ENCODE measurements at regions not wholly inside any gene's neighbourhood (a gene's known extent, or its start where the extent isn't known, plus 50 kb on each side); places are given as distances from the start of the nearest gene placed in this dataset.
"Not testable (repeated sequence)": the region's sequence is repeated elsewhere in the genome, so short reads cannot be mapped to it uniquely, and the experiment has no call there.

DNA sequence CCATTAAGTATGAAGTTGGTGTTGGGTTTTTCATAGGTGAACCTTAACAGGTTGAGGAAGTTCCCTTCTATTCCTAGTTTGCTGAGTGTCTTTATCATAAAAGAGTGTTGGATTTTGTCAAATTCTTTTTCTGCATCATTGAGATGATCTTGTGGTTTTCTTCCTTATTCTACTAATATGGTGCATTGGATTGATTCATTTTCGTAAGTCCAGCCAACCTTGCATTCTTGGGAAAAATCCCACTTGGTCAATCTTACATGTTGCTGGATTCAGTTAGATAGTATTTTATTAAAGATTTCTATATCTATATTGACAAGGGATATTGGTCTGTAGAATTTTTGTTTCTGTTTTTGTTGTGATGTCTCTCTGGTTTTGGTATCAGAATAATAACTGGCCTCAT lies 83.7 kb upstream of the C15orf39 start:
- ChIA-PET CTCF (no interaction called here), POLR2A (ENCODE audit: unreplicated experiment) (no interaction called here)
- Histone ChIP-seq H3K4me1 (ENCODE audit: insufficient read depth, low read length) (peaks cover 12% of the 10 kb centered on the region; the same call in 1 of the 2 replicates), H3K4me3 (ENCODE audit: low read length) (no peak overlapping the region), H3K36me3 (ENCODE audit: low read depth, low read length) (no peaks in the 10 kb centered on the region), H3K79me2 (ENCODE audit: low read length) (no peaks in the 10 kb centered on the region), H2AFZ (ENCODE audit: low read length) (no peak overlapping the region), H3F3A (ENCODE audit: low read length, unreplicated experiment) (no peaks in the 10 kb centered on the region), H3K27ac (ENCODE audit: low read length) (no peak overlapping the region), H3K9ac (ENCODE audit: low read length) (no peak overlapping the region), H4K20me1 (ENCODE audit: low read length) (no peaks in the 10 kb centered on the region), H3K9me2 (replicated peaks; ENCODE audit: low read length) (no peaks in the 10 kb centered on the region), H3K27me3 (ENCODE audit: low read length) (no peaks in the 10 kb centered on the region), H3K4me2 (ENCODE audit: low read length) (no peak overlapping the region), H3K9me3 (ENCODE audit: low read length) (no peaks in the 10 kb centered on the region)
- BruUV-seq (replicated peaks) = no TSS peak
- ATAC-seq = no peak
- no peak for TF ChIP-seq EZH2 (IDR thresholded peaks at IDR 0.05; ENCODE audit: low read length, unreplicated experiment)
- TF ChIP-seq EZH2phosphoT487 (IDR thresholded peaks at IDR 0.05; ENCODE audit: borderline replicate concordance, low read length) = no peak
- TF ChIP-seq, protein P1, sequence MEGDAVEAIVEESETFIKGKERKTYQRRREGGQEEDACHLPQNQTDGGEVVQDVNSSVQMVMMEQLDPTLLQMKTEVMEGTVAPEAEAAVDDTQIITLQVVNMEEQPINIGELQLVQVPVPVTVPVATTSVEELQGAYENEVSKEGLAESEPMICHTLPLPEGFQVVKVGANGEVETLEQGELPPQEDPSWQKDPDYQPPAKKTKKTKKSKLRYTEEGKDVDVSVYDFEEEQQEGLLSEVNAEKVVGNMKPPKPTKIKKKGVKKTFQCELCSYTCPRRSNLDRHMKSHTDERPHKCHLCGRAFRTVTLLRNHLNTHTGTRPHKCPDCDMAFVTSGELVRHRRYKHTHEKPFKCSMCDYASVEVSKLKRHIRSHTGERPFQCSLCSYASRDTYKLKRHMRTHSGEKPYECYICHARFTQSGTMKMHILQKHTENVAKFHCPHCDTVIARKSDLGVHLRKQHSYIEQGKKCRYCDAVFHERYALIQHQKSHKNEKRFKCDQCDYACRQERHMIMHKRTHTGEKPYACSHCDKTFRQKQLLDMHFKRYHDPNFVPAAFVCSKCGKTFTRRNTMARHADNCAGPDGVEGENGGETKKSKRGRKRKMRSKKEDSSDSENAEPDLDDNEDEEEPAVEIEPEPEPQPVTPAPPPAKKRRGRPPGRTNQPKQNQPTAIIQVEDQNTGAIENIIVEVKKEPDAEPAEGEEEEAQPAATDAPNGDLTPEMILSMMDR (conservative IDR thresholded peaks at IDR 0.05; ENCODE audit: low read depth, low read length) = no peak
- intact Hi-C loops (cut with micrococcal nuclease) = no loop called here
- no peak for DNase-seq

DNA sequence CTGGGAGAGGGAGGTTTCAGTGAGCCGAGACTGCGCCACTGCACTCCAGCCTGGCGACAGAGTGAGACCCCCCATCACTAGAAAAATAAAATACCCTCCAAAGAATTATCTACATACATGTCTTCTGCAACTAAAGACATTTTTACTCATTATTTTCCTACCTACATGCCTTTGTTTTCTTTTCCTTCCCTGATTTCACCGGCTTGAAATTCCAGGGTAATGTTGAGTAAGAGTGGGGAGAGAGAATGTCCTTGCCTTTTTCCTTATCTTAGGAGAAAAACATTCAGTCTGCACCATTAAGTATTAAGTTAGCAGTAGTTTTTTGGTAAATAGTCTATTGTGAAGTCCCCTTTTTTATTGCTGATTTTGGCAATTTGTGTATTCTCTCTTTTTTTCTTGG lies 82.4 kb upstream of the C15orf39 start:
- POLR2A ChIA-PET (ENCODE audit: unreplicated experiment); H3K27me3 ChIP-seq (ENCODE audit: low read length); H3K79me2 ChIP-seq (ENCODE audit: low read length); H3F3A ChIP-seq (ENCODE audit: low read length, unreplicated experiment); H3K9ac ChIP-seq (ENCODE audit: low read length); H4K20me1 ChIP-seq (ENCODE audit: low read length); CTCF ChIA-PET; ATAC-seq; DNase-seq; H3K4me2 ChIP-seq (ENCODE audit: low read length); H3K4me3 ChIP-seq (ENCODE audit: low read length); H3K9me2 ChIP-seq (replicated peaks; ENCODE audit: low read length); H3K9me3 ChIP-seq (ENCODE audit: low read length); H3K36me3 ChIP-seq (ENCODE audit: low read depth, low read length); H2AFZ ChIP-seq (ENCODE audit: low read length); BruUV-seq (replicated peaks); H3K27ac ChIP-seq (ENCODE audit: low read length); intact Hi-C loops (cut with micrococcal nuclease): not testable (repeated sequence)
- H3K4me1 ChIP-seq (ENCODE audit: insufficient read depth, low read length) = peaks cover 21% of the 10 kb centered on the region

- Histone ChIP-seq H3K36me3 (ENCODE audit: low read depth, low read length) (no peaks in the 10 kb centered on the region), H3K27ac (ENCODE audit: low read length) (no peak overlapping the region), H2AFZ (ENCODE audit: low read length) (no peak overlapping the region), H3K4me1 (ENCODE audit: insufficient read depth, low read length) (peaks cover 24% of the 10 kb centered on the region), H3K27me3 (ENCODE audit: low read length) (no peaks in the 10 kb centered on the region), H3K9me3 (ENCODE audit: low read length) (no peaks in the 10 kb centered on the region), H3K4me2 (ENCODE audit: low read length) (no peak overlapping the region), H3K4me3 (ENCODE audit: low read length) (no peak overlapping the region), H3K9ac (ENCODE audit: low read length) (no peak overlapping the region), H3K79me2 (ENCODE audit: low read length) (no peaks in the 10 kb centered on the region), H3F3A (ENCODE audit: low read length, unreplicated experiment) (peaks cover 4% of the 10 kb centered on the region), H4K20me1 (ENCODE audit: low read length) (no peaks in the 10 kb centered on the region), H3K9me2 (replicated peaks; ENCODE audit: low read length) (no peaks in the 10 kb centered on the region)
- intact Hi-C loops (cut with micrococcal nuclease) = loop anchor here (5.0 kb wide), 1 partner anchor 81 kb away; the partner anchor contains the start of gene C15orf39
- TF ChIP-seq EZH2phosphoT487 (IDR thresholded peaks at IDR 0.05; ENCODE audit: borderline replicate concordance, low read length) = no peak
- TF ChIP-seq EZH2 (IDR thresholded peaks at IDR 0.05; ENCODE audit: low read length, unreplicated experiment) = no peak
- TF ChIP-seq, protein P1 (conservative IDR thresholded peaks at IDR 0.05; ENCODE audit: low read depth, low read length) = no peak
- ChIA-PET CTCF (no interaction called here), POLR2A (ENCODE audit: unreplicated experiment) (no interaction called here)
- ATAC-seq = peak; percentile 11; the same call in 1 of the 2 replicates
- DNase-seq = no peak
- no TSS peak for BruUV-seq (replicated peaks)
These were observed 80.2 kb upstream of the C15orf39 start for GRCh38 chr15:75121491-75121890.
